ENCODE measurements at regions not wholly inside any gene's neighbourhood (a gene's known extent, or its start where the extent isn't known, plus 50 kb on each side); places are given as distances from the start of the nearest gene placed in this dataset.

DNA sequence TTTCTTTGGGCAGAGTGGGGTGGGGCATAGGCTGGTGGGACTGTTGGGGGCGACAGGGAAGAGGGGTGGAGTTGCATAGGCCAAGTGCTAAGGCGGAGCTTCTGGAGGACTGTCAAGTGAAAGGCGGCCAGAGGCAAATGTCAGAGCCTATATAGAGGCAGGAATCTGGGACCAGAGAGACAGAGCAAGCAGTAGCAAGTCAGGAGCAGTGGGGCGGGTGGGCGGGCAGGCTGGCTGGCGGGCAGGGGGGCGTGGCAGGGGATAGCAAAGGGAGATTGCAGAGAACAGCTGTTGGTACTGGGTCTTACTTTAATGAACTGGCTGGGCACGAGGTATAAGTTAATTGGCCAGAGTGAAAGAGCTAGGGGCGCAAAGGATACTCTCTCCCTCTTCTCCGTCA is 89.8 kb downstream of the RTL9 start:
- Mint-ChIP-seq H3K4me3 (no peak overlapping the region), H3K36me3 (ENCODE audit: low read depth) (no peaks in the 10 kb centered on the region)

DNA sequence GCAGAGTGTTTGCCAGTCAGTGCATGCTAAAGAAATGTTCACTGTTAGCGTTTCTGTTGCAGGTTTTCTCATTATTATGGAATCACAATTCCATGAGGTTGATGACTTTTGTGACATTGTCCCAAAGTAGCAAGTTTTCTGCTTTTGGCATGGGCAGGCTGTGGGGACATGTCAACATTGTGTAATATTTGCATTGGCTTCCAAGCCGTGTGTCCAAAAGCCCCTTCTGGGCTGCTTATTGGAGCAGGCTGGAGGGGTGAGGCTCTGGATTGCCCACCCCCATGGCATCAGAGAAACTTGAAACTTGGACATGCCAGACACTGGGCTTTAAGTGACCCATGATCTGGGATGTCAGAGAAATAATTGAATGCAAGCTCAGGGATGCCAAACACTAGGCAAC is 90.7 kb downstream of the RTL9 start:
- Mint-ChIP-seq H3K4me3 (no peak overlapping the region), H3K27ac (no peak overlapping the region), H3K9me3 (no peaks in the 10 kb centered on the region), H3K36me3 (ENCODE audit: low read depth) (no peaks in the 10 kb centered on the region), H3K27me3 (ENCODE audit: low read depth, poor library complexity) (peaks cover 18% of the 10 kb centered on the region), H3K4me1 (peaks cover 33% of the 10 kb centered on the region)
- TF ChIP-seq, protein P1, sequence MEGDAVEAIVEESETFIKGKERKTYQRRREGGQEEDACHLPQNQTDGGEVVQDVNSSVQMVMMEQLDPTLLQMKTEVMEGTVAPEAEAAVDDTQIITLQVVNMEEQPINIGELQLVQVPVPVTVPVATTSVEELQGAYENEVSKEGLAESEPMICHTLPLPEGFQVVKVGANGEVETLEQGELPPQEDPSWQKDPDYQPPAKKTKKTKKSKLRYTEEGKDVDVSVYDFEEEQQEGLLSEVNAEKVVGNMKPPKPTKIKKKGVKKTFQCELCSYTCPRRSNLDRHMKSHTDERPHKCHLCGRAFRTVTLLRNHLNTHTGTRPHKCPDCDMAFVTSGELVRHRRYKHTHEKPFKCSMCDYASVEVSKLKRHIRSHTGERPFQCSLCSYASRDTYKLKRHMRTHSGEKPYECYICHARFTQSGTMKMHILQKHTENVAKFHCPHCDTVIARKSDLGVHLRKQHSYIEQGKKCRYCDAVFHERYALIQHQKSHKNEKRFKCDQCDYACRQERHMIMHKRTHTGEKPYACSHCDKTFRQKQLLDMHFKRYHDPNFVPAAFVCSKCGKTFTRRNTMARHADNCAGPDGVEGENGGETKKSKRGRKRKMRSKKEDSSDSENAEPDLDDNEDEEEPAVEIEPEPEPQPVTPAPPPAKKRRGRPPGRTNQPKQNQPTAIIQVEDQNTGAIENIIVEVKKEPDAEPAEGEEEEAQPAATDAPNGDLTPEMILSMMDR (IDR thresholded peaks at IDR 0.05), result no peak
- DNase-seq, result no peak

More for the DNA sequence above, 89.8 kb downstream of the RTL9 start:
- TF ChIP-seq, protein P1 (IDR thresholded peaks at IDR 0.05), result no peak
- peaks cover 42% of the 10 kb centered on the region for H3K4me1 Mint-ChIP-seq
- DNase-seq, result peak; percentile 31
- peaks cover 22% of the 10 kb centered on the region for H3K27me3 Mint-ChIP-seq (ENCODE audit: low read depth, poor library complexity)
- no peaks in the 10 kb centered on the region for H3K9me3 Mint-ChIP-seq
- peak overlapping the region; percentile 14 for H3K27ac Mint-ChIP-seq

DNA sequence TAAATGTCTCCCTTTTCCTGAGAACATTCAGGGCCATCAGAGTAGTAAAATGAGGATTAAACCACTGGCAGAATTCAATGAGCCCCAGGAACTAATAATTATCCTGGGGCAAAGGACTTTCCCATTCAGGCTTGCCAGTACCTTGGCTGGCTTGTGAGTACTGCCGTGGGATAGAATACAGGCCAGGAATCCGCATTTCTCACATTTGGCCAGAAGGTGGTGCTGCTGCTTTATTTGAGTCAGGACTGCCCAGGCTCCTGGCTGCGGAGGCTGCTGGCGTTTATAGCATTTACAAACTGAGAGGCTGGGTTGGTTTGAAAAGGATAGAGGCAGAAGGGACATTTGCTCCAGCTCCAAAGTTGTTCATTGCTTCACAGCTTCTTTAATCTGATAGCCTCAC is 91.4 kb downstream of the RTL9 start:
- TF ChIP-seq, protein P1 (IDR thresholded peaks at IDR 0.05), result peak; percentile 82
- Mint-ChIP-seq H3K4me3 (no peak overlapping the region), H3K27ac (no peak overlapping the region), H3K27me3 (ENCODE audit: low read depth, poor library complexity) (peaks cover 16% of the 10 kb centered on the region), H3K4me1 (peaks cover 27% of the 10 kb centered on the region), H3K36me3 (ENCODE audit: low read depth) (no peaks in the 10 kb centered on the region), H3K9me3 (no peaks in the 10 kb centered on the region)
- DNase-seq, result peak; percentile 89

- TF ChIP-seq, protein P1 (IDR thresholded peaks at IDR 0.05), result no peak
- H3K27ac Mint-ChIP-seq, result no peak overlapping the region
- no peaks in the 10 kb centered on the region for H3K36me3 Mint-ChIP-seq (ENCODE audit: low read depth)
- peaks cover 30% of the 10 kb centered on the region for H3K27me3 Mint-ChIP-seq (ENCODE audit: low read depth, poor library complexity)
- no peak for DNase-seq
- H3K4me1 Mint-ChIP-seq, result peaks cover 24% of the 10 kb centered on the region
- no peak overlapping the region for H3K4me3 Mint-ChIP-seq
- no peaks in the 10 kb centered on the region for H3K9me3 Mint-ChIP-seq
Observed at GRCh38 chrX:110454336-110454735, 95.7 kb downstream of the RTL9 start.

DNA sequence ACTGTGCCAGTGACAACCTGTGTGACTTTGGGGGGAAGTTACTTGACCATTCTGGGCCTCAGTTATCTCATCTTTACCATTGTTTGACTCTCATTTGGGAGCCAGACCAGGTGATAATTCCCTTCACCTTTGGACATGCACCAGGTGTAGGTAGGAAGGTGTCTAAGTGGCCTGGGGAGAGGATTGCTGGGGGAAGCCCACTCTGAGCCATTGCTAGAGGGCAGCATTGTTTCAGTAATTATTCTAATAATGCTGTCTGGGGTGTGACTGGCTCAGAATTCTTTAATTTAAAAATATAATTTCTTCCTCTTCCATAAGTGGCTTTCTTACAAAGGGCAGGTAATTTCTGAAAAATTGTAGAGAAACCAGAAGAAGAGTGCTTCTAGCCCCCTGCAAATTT is 104.3 kb downstream of the RTL9 start:
- TF ChIP-seq, protein P1 (IDR thresholded peaks at IDR 0.05), result no peak
- no peak overlapping the region for H3K4me3 Mint-ChIP-seq
- peaks cover 8% of the 10 kb centered on the region for H3K9me3 Mint-ChIP-seq
- peaks cover 11% of the 10 kb centered on the region for H3K27me3 Mint-ChIP-seq (ENCODE audit: low read depth, poor library complexity)
- no peaks in the 10 kb centered on the region for H3K36me3 Mint-ChIP-seq (ENCODE audit: low read depth)
- no peak for DNase-seq
- H3K27ac Mint-ChIP-seq, result no peak overlapping the region
- peaks cover 11% of the 10 kb centered on the region for H3K4me1 Mint-ChIP-seq

DNA sequence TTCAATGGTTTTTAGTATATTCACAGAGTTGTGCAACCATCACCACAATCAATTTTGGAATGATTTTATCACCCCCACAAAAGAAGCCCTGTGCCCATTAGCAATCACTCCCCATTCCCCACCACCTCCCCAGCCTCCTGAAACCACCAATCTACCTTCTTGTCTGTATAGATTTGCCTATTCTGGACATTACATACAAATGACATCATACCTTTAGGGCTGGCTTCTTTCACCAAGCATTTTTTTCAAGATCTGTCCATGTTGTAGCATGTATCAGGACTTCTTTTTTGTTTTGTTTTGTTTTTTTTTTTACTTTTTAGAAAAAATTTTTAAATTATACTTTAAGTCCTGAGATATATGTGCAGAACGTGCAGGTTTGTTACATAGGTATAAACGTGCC is 108.1 kb downstream of the RTL9 start:
- H3K36me3 Mint-ChIP-seq (ENCODE audit: low read depth), result no peaks in the 10 kb centered on the region
- H3K4me3 Mint-ChIP-seq, result no peak overlapping the region
- no peaks in the 10 kb centered on the region for H3K4me1 Mint-ChIP-seq
- H3K27me3 Mint-ChIP-seq (ENCODE audit: low read depth, poor library complexity), result peaks cover 4% of the 10 kb centered on the region
- TF ChIP-seq, protein P1 (IDR thresholded peaks at IDR 0.05), result no peak
- H3K27ac Mint-ChIP-seq, result no peak overlapping the region
- no peak for DNase-seq
- peaks cover 12% of the 10 kb centered on the region for H3K9me3 Mint-ChIP-seq
